ENCODE measurements at regions not wholly inside any gene's neighbourhood (a gene's known extent, or its start where the extent isn't known, plus 50 kb on each side); places are given as distances from the start of the nearest gene placed in this dataset.
"Not testable (repeated sequence)": the region's sequence is repeated elsewhere in the genome, so short reads cannot be mapped to it uniquely, and the experiment has no call there.

- DNase-seq (ENCODE audit: low read depth) = no peak
Observed at GRCh38 chr3:31100519-31100918, 206.1 kb upstream of the GADL1 start.

- not testable (repeated sequence) for DNase-seq (ENCODE audit: low read depth)
Observed at GRCh38 chr3:31101285-31101684, 206.8 kb upstream of the GADL1 start.

- no peak for DNase-seq (ENCODE audit: low read depth)
Observed at GRCh38 chr3:31102196-31102879, 207.9 kb upstream of the GADL1 start.

GRCh38 chr3:31103181-31103580 is 208.7 kb upstream of the GADL1 start:
- no peak for DNase-seq (ENCODE audit: low read depth)

- DNase-seq (ENCODE audit: low read depth) = peak; percentile 45
Observed at GRCh38 chr3:31103623-31104180, 209.2 kb upstream of the GADL1 start.

GRCh38 chr3:31105011-31105410 is 210.6 kb upstream of the GADL1 start:
- no peak for DNase-seq (ENCODE audit: low read depth)

GRCh38 chr3:31105438-31106077 is 211.1 kb upstream of the GADL1 start:
- DNase-seq (ENCODE audit: low read depth) = peak; percentile 96

- peak; percentile 73 for DNase-seq (ENCODE audit: low read depth)
Observed at GRCh38 chr3:31106204-31106603, 211.7 kb upstream of the GADL1 start.

GRCh38 chr3:31106912-31107311 is 212.5 kb upstream of the GADL1 start:
- no peak for DNase-seq (ENCODE audit: low read depth)

GRCh38 chr3:31114929-31115283 is 220.4 kb upstream of the GADL1 start:
- no peak for DNase-seq (ENCODE audit: low read depth)

- DNase-seq (ENCODE audit: low read depth) = peak; percentile 59
Observed at GRCh38 chr3:31115531-31115930, 221.1 kb upstream of the GADL1 start.

GRCh38 chr3:31116651-31117050 is 222.2 kb upstream of the GADL1 start:
- peak; percentile 63 for DNase-seq (ENCODE audit: low read depth)

- DNase-seq (ENCODE audit: low read depth) = no peak
Observed at GRCh38 chr3:31117854-31118253, 223.4 kb upstream of the GADL1 start.

- DNase-seq (ENCODE audit: low read depth) = no peak
Observed at GRCh38 chr3:31124373-31124772, 229.9 kb upstream of the GADL1 start.

- no peak for DNase-seq (ENCODE audit: low read depth)
Observed at GRCh38 chr3:31125413-31126020, 231.1 kb upstream of the GADL1 start.

- DNase-seq (ENCODE audit: low read depth) = no peak
Observed at GRCh38 chr3:31129241-31129640, 234.8 kb upstream of the GADL1 start.

- peak; percentile 56 for DNase-seq (ENCODE audit: low read depth)
Observed at GRCh38 chr3:31132132-31132769, 237.8 kb upstream of the GADL1 start.

GRCh38 chr3:31133541-31133940 is 239.1 kb upstream of the GADL1 start:
- DNase-seq (ENCODE audit: low read depth) = no peak

- DNase-seq (ENCODE audit: low read depth) = no peak
Observed at GRCh38 chr3:31135546-31135945, 241.1 kb upstream of the GADL1 start.

- no peak for DNase-seq (ENCODE audit: low read depth)
Observed at GRCh38 chr3:31137718-31138465, 243.4 kb upstream of the GADL1 start.

GRCh38 chr3:31140470-31140869 is 246.0 kb upstream of the GADL1 start:
- DNase-seq (ENCODE audit: low read depth) = no peak

- no peak for DNase-seq (ENCODE audit: low read depth)
Observed at GRCh38 chr3:31142139-31142538, 247.7 kb upstream of the GADL1 start.

Measured in EH (cell line).